H9 (cell line): ENCODE measurements at regions not wholly inside any gene's neighbourhood (a gene's known extent, or its start where the extent isn't known, plus 50 kb on each side); places are given as distances from the start of the nearest gene placed in this dataset.

Source experiments
- DNase-seq: peaks from one replicate; pipeline ENCODE4 v3.0.0-alpha.2; 2017
- H2AFZ ChIP-seq: one replicate; pipeline ENCODE4 v1.6.1; 2013; ENCODE audit warnings: mild to moderate bottlenecking, low read length, control low read depth, moderate library complexity
- H2AK5ac ChIP-seq: 2 replicates; pipeline ENCODE4 v1.6.1; 2013; ENCODE audit warnings: low read length, control low read depth, mixed read lengths; ENCODE audit not compliant: insufficient read length
- H2BK120ac ChIP-seq: one replicate; pipeline ENCODE4 v1.6.1; 2013; ENCODE audit warnings: low read depth, mild to moderate bottlenecking, low read length, control low read depth, inconsistent platforms; ENCODE audit not compliant: poor library complexity, severe bottlenecking
- H2BK12ac ChIP-seq: 2 replicates; pipeline ENCODE4 v1.6.1; 2013; ENCODE audit warnings: low read length, control low read depth, mixed read lengths, low read depth; ENCODE audit not compliant: insufficient read length
- H2BK15ac ChIP-seq: 2 replicates; pipeline ENCODE4 v1.6.1; 2013; ENCODE audit warnings: low read depth, low read length, control low read depth
- H2BK20ac ChIP-seq: one replicate; pipeline ENCODE4 v1.6.1; 2013; ENCODE audit warnings: low read depth, mild to moderate bottlenecking, low read length, control low read depth, inconsistent platforms; ENCODE audit not compliant: poor library complexity, severe bottlenecking
- H2BK5ac ChIP-seq: 2 replicates; pipeline ENCODE4 v1.6.1; 2013; ENCODE audit warnings: low read length, control low read depth, mixed read lengths; ENCODE audit not compliant: insufficient read length
- H3K14ac ChIP-seq: 2 replicates; pipeline ENCODE4 v1.6.1; 2013; ENCODE audit warnings: low read length, control low read depth; ENCODE audit not compliant: insufficient read depth
- H3K18ac ChIP-seq: 2 replicates; pipeline ENCODE4 v1.6.1; 2013; ENCODE audit warnings: low read depth, mild to moderate bottlenecking, mixed read lengths, low read length, control low read depth; ENCODE audit not compliant: insufficient read length
- H3K23ac ChIP-seq: 2 replicates; pipeline ENCODE4 v1.6.1; 2013; ENCODE audit warnings: low read length, control low read depth, mixed read lengths, low read depth; ENCODE audit not compliant: insufficient read length
- H3K23me2 ChIP-seq: 2 replicates; pipeline ENCODE4 v1.6.1; 2013; ENCODE audit warnings: low read depth, mild to moderate bottlenecking, mixed read lengths, low read length, control low read depth; ENCODE audit not compliant: insufficient read length, poor library complexity, severe bottlenecking
- H3K27ac ChIP-seq: 2 replicates; pipeline ENCODE4 v1.5.1; 2013; ENCODE audit warnings: low read length, control low read depth, mixed read lengths, low read depth; ENCODE audit not compliant: insufficient read length
- H3K27me3 ChIP-seq: 2 replicates; pipeline ENCODE4 v1.6.1; 2013; ENCODE audit warnings: low read length, control low read depth, inconsistent platforms; ENCODE audit not compliant: insufficient read depth
- H3K4ac ChIP-seq: 2 replicates; pipeline ENCODE4 v1.6.1; 2013; ENCODE audit warnings: low read depth, mild to moderate bottlenecking, control low read depth, inconsistent platforms, low read length, moderate library complexity
- H3K4me1 ChIP-seq: 2 replicates; pipeline ENCODE4 v1.6.1; 2013; ENCODE audit warnings: low read length, control low read depth, inconsistent platforms; ENCODE audit not compliant: insufficient read depth
- H3K4me2 ChIP-seq: 2 replicates; pipeline ENCODE4 v1.6.1; 2013; ENCODE audit warnings: low read length, control low read depth, mixed read lengths; ENCODE audit not compliant: insufficient read length, insufficient read depth
- H3K56ac ChIP-seq: 2 replicates; pipeline ENCODE4 v1.6.1; 2013; ENCODE audit warnings: low read depth, mild to moderate bottlenecking, mixed read lengths, low read length, control low read depth; ENCODE audit not compliant: insufficient read length
- H3K79me1 ChIP-seq: 2 replicates; pipeline ENCODE4 v1.6.1; 2013; ENCODE audit warnings: low read depth, mild to moderate bottlenecking, moderate library complexity, low read length, control low read depth, inconsistent platforms; ENCODE audit not compliant: insufficient read depth, poor library complexity, severe bottlenecking
- H3K79me2 ChIP-seq: 2 replicates; pipeline ENCODE4 v1.6.1; 2013; ENCODE audit warnings: low read length, control low read depth, inconsistent platforms; ENCODE audit not compliant: insufficient read depth
- H3K9ac ChIP-seq: 2 replicates; pipeline ENCODE4 v1.6.1; 2013; ENCODE audit warnings: low read length, control low read depth, mixed read lengths; ENCODE audit not compliant: insufficient read length; ENCODE audit errors: extremely low read depth
- H3K9me3 ChIP-seq: one replicate; pipeline ENCODE4 v1.6.1; 2013; ENCODE audit warnings: low read depth, low read length, inconsistent platforms; ENCODE audit not compliant: control insufficient read depth
- H3T11ph ChIP-seq: one replicate; pipeline ENCODE4 v1.6.1; 2013; ENCODE audit warnings: mild to moderate bottlenecking, low read length, control low read depth, inconsistent platforms
- H4K20me1 ChIP-seq: one replicate; pipeline ENCODE4 v1.6.1; 2013; ENCODE audit not compliant: control insufficient read depth, insufficient read length, insufficient read depth
- H4K5ac ChIP-seq: 2 replicates; pipeline ENCODE4 v1.6.1; 2013; ENCODE audit warnings: low read depth, mild to moderate bottlenecking, mixed read lengths, low read length, control low read depth; ENCODE audit not compliant: insufficient read length
- H4K8ac ChIP-seq: replicated peaks from 2 replicates; pipeline ENCODE4 v1.6.1; 2013; ENCODE audit warnings: low read length, control low read depth, mixed read lengths, low read depth; ENCODE audit not compliant: insufficient read length
- H4K91ac ChIP-seq: 2 replicates; pipeline ENCODE4 v1.6.1; 2013; ENCODE audit warnings: low read depth, mild to moderate bottlenecking, moderate library complexity, mixed read lengths, low read length, control low read depth; ENCODE audit not compliant: insufficient read length
- H3K27ac Mint-ChIP-seq, 3 experiments: 2 replicates in 2 of 3; 3 replicates in 1 of 3; pipeline ENCODE4 v1.8.0; 2020 to 2021; ENCODE audit warnings: mixed read lengths in 3 of 3, mild to moderate bottlenecking in 1 of 3, moderate library complexity in 1 of 3
- H3K27me3 Mint-ChIP-seq: 2 replicates; pipeline ENCODE4 v1.8.0; 2021; ENCODE audit warnings: low read depth, mild to moderate bottlenecking, moderate library complexity, mixed read lengths
- H3K36me3 Mint-ChIP-seq, 3 experiments: 2 replicates in 2 of 3; 3 replicates in 1 of 3; pipeline ENCODE4 v1.8.0; 2020 to 2021; ENCODE audit warnings: low read depth in 3 of 3, mixed read lengths in 3 of 3; ENCODE audit not compliant: insufficient read depth in 1 of 3
- H3K4me1 Mint-ChIP-seq, 2 experiments: 2 replicates each; pipeline ENCODE4 v1.8.0; 2020; ENCODE audit warnings: mixed read lengths in 2 of 2
- H3K4me3 Mint-ChIP-seq, 2 experiments: 2 replicates in 1 of 2; 3 replicates in 1 of 2; pipeline ENCODE4 v1.8.0; 2020 to 2021; ENCODE audit warnings: mild to moderate bottlenecking in 2 of 2, mixed read lengths in 2 of 2, moderate library complexity in 1 of 2
- H3K9me3 Mint-ChIP-seq, 2 experiments: 2 replicates in 1 of 2; 3 replicates in 1 of 2; pipeline ENCODE4 v1.8.0; 2020; ENCODE audit warnings: mild to moderate bottlenecking in 2 of 2, mixed read lengths in 2 of 2, moderate library complexity in 1 of 2
- CTCF ChIP-seq: fragments of 200-600 bp; sonication (generic); conservative IDR thresholded peaks from 3 replicates; pipeline ENCODE4 v1.8.0; 2021; ENCODE audit warnings: antibody characterized with exemption, mild to moderate bottlenecking
- WGBS: extraction: QIAGEN DNeasy Blood & Tissue Kit; methylation state at CpG from one replicate; pipeline ENCODE4 v1.1.7; 2013; ENCODE audit warnings: missing lambda C conversion rate, low lambda C conversion rate, mixed read lengths; ENCODE audit not compliant: insufficient read length; ENCODE audit errors: extremely low coverage; 5-methylcytosine and 5-hydroxymethylcytosine counted together

DNA sequence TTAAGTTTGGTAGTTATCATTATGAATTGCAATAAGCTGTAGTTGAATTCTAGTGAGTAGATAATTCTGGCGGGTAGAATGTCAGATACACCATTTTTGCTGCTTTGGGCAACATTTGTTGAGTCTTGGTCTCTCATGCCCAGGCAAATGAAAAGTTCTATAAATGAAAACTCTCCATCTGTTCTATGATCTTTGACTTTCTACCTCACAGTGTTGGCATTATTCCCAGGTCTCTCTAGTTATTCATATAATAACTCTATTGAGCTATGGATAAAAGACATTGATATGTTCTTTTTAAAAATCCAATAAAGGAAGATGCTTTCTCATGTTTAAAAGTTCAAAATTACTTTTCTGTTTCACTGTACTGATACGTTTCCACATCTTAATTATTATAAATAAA is 415.3 kb upstream of the SEMA3D start:
- Histone ChIP-seq H2BK120ac (no peak overlapping the region), H2AFZ (no peak overlapping the region), H3K56ac (no peak overlapping the region), H2BK12ac (no peak overlapping the region), H3K4me1 (no peaks in the 10 kb centered on the region), H2BK15ac (no peak overlapping the region), H3K4ac (no peak overlapping the region), H3K79me2 (no peaks in the 10 kb centered on the region), H4K5ac (no peak overlapping the region), H2AK5ac (no peak overlapping the region), H3K27ac (no peak overlapping the region), H4K20me1 (no peaks in the 10 kb centered on the region), H3K27me3 (no peaks in the 10 kb centered on the region), H2BK5ac (no peak overlapping the region), H3K9ac (no peak overlapping the region), H3K4me2 (no peak overlapping the region), H2BK20ac (no peak overlapping the region), H3K23ac (no peak overlapping the region), H3K18ac (no peak overlapping the region), H3K79me1 (no peaks in the 10 kb centered on the region), H3K9me3 (no peaks in the 10 kb centered on the region), H4K8ac (no peak overlapping the region), H3K23me2 (no peaks in the 10 kb centered on the region), H3K14ac (no peak overlapping the region), H4K91ac (no peak overlapping the region), H3T11ph (no peak overlapping the region)
- no peak for DNase-seq
- no peak for TF ChIP-seq CTCF
- no peak overlapping the region for H3K27ac Mint-ChIP-seq
- no peaks in the 10 kb centered on the region for H3K27me3 Mint-ChIP-seq
- H3K9me3 Mint-ChIP-seq = no peaks in the 10 kb centered on the region
- no CpG with 5 or more reads among the region's 2 CpGs for WGBS
- H3K4me1 Mint-ChIP-seq = peaks cover 8 to 9% of the 10 kb centered on the region in 2 experiments; a peak in 3 of 4 replicates
- H3K4me3 Mint-ChIP-seq = no peak overlapping the region
- no peaks in the 10 kb centered on the region for H3K36me3 Mint-ChIP-seq
